IMR-90 (cell line): ENCODE measurements at regions not wholly inside any gene's neighbourhood (a gene's known extent, or its start where the extent isn't known, plus 50 kb on each side); places are given as distances from the start of the nearest gene placed in this dataset.

Source experiments
- ATAC-seq: fragments of 200-7000 bp; cut with Tn5 transposase; 2 replicates; pipeline ENCODE4 v1.9.1; 2020; ENCODE audit warnings: low read depth, mild to moderate bottlenecking, moderate library complexity
- BruUV-seq: library from RNA; stranded (reverse); fragments of 400-500 nt; replicated peaks from 2 replicates; lab custom pipeline; 2021; lab: Mats Ljungman, UMichigan
- CTCF ChIA-PET: fragments of 300-600 bp; formaldehyde crosslinking; extraction: SDS; loops from one replicate; lab custom pipeline; 2021; ENCODE audit warnings: antibody characterized with exemption; lab: Yijun Ruan, JAX
- POLR2A ChIA-PET: fragments of 300-600 bp; sonication (Branson Sonifier 250); formaldehyde crosslinking; loops from one replicate; lab custom pipeline; 2022; ENCODE audit warnings: antibody characterized with exemption; ENCODE audit not compliant: unreplicated experiment; lab: Charles Lee
- DNase-seq: peaks from one replicate; pipeline ENCODE4 v3.0.0; 2013
- H2AFZ ChIP-seq: replicated peaks from 2 replicates; pipeline ENCODE3; 2013; ENCODE audit warnings: low read length, mild to moderate bottlenecking; ENCODE audit not compliant: poor library complexity
- H2AK5ac ChIP-seq: 2 replicates; pipeline ENCODE4 v1.6.1; 2013; ENCODE audit warnings: low read depth, low read length, inconsistent platforms
- H2AK9ac ChIP-seq: replicated peaks from 2 replicates; pipeline ENCODE3; 2013; ENCODE audit warnings: mild to moderate bottlenecking, low read depth, low read length, moderate library complexity; ENCODE audit not compliant: poor library complexity
- H2BK120ac ChIP-seq: 2 replicates; pipeline ENCODE4 v1.6.1; 2013; ENCODE audit warnings: low read depth, low read length, inconsistent platforms
- H2BK15ac ChIP-seq: 3 replicates; pipeline ENCODE4 v1.6.1; 2013; ENCODE audit warnings: low read depth, low read length, inconsistent platforms
- H2BK20ac ChIP-seq: 2 replicates; pipeline ENCODE4 v1.6.1; 2013; ENCODE audit warnings: low read depth, mild to moderate bottlenecking, inconsistent platforms, low read length, moderate library complexity
- H2BK5ac ChIP-seq: 2 replicates; pipeline ENCODE4 v1.6.1; 2013; ENCODE audit warnings: mild to moderate bottlenecking, low read depth, low read length, inconsistent platforms; ENCODE audit not compliant: poor library complexity, severe bottlenecking
- H3K14ac ChIP-seq: replicated peaks from 2 replicates; pipeline ENCODE4 v1.6.1; 2013; ENCODE audit warnings: low read depth, low read length, inconsistent platforms
- H3K18ac ChIP-seq: 2 replicates; pipeline ENCODE4 v1.6.1; 2013; ENCODE audit warnings: low read depth, low read length, control low read depth
- H3K23ac ChIP-seq: 2 replicates; pipeline ENCODE4 v1.6.1; 2013; ENCODE audit warnings: low read depth, low read length, inconsistent platforms
- H3K27ac ChIP-seq: 2 replicates; pipeline ENCODE4 v1.5.1; 2013; ENCODE audit warnings: mild to moderate bottlenecking, control low read depth, low read length; ENCODE audit not compliant: insufficient read depth
- H3K27me3 ChIP-seq: 2 replicates; pipeline ENCODE4 v1.6.1; 2013; ENCODE audit warnings: low read length; ENCODE audit not compliant: control insufficient read depth, insufficient read depth
- H3K36me3 ChIP-seq: 2 replicates; pipeline ENCODE4 v1.6.1; 2013; ENCODE audit warnings: low read length, mixed read lengths; ENCODE audit not compliant: control insufficient read depth, insufficient read depth
- H3K4ac ChIP-seq: 2 replicates; pipeline ENCODE4 v1.6.1; 2013; ENCODE audit warnings: low read depth, low read length, inconsistent platforms
- H3K4me1 ChIP-seq: 2 replicates; pipeline ENCODE4 v1.6.1; 2013; ENCODE audit warnings: low read length, mixed read lengths; ENCODE audit not compliant: control insufficient read depth, insufficient read depth
- H3K4me2 ChIP-seq: 2 replicates; pipeline ENCODE4 v1.6.1; 2013; ENCODE audit warnings: low read depth, mild to moderate bottlenecking, control low read depth, low read length, moderate library complexity
- H3K4me3 ChIP-seq: 2 replicates; pipeline ENCODE4 v1.5.1; 2013; ENCODE audit warnings: low read depth, mild to moderate bottlenecking, control low read depth, low read length, moderate library complexity; ENCODE audit not compliant: insufficient read depth
- H3K56ac ChIP-seq: 2 replicates; pipeline ENCODE4 v1.6.1; 2013; ENCODE audit warnings: low read length, inconsistent platforms; ENCODE audit not compliant: insufficient read depth; ENCODE audit errors: extremely low read depth
- H3K79me1 ChIP-seq, 2 experiments: 2 replicates each; pipeline ENCODE4 v1.6.1; 2013; ENCODE audit warnings: low read length in 2 of 2, inconsistent platforms in 1 of 2, low read depth in 1 of 2
- H3K9ac ChIP-seq: 2 replicates; pipeline ENCODE4 v1.6.1; 2013; ENCODE audit warnings: low read depth, low read length, control low read depth
- H3K9me1 ChIP-seq: 2 replicates; pipeline ENCODE4 v1.6.1; 2013; ENCODE audit warnings: low read length, inconsistent platforms; ENCODE audit not compliant: insufficient read depth
- H3K9me3 ChIP-seq: 2 replicates; pipeline ENCODE4 v1.6.1; 2013; ENCODE audit warnings: low read length; ENCODE audit not compliant: control insufficient read depth, insufficient read depth
- H4K20me1 ChIP-seq: 2 replicates; pipeline ENCODE4 v1.6.1; 2013; ENCODE audit warnings: low read length, inconsistent platforms; ENCODE audit not compliant: insufficient read depth
- H4K5ac ChIP-seq: 2 replicates; pipeline ENCODE4 v1.6.1; 2013; ENCODE audit warnings: mild to moderate bottlenecking, low read depth, low read length, control low read depth
- H4K8ac ChIP-seq, 2 experiments: 2 replicates each; pipeline ENCODE4 v1.6.1; 2013; ENCODE audit warnings: low read depth in 2 of 2, low read length in 2 of 2, control low read depth in 1 of 2, inconsistent platforms in 1 of 2
- H4K91ac ChIP-seq: 2 replicates; pipeline ENCODE4 v1.6.1; 2013; ENCODE audit warnings: low read depth, low read length, inconsistent platforms; ENCODE audit not compliant: insufficient read depth
- BHLHE40 ChIP-seq: fragments of 150-350 bp; IDR thresholded peaks from 2 replicates; pipeline ENCODE4 v1.6.1; 2016; ENCODE audit warnings: mild to moderate bottlenecking, low read depth, low read length
- CEBPB ChIP-seq: IDR thresholded peaks from 2 replicates; pipeline ENCODE4 v1.6.1; 2012; ENCODE audit warnings: low read depth, low read length, improper control_type of control experiment
- CHD1 ChIP-seq: IDR thresholded peaks from 2 replicates; pipeline ENCODE4 v1.6.1; 2012; ENCODE audit warnings: low read depth, low read length, improper control_type of control experiment
- CTCF ChIP-seq: conservative IDR thresholded peaks from 2 replicates; pipeline ENCODE4 v1.5.1; 2012; ENCODE audit warnings: mild to moderate bottlenecking, low read depth, low read length, improper control_type of control experiment
- ELK1 ChIP-seq: fragments of 150-350 bp; IDR thresholded peaks from 2 replicates; pipeline ENCODE4 v1.6.1; 2016; ENCODE audit warnings: low read depth, mild to moderate bottlenecking, low read length, moderate library complexity, borderline replicate concordance
- FOS ChIP-seq: fragments of 150-350 bp; IDR thresholded peaks from 2 replicates; pipeline ENCODE4 v1.6.1; 2016; ENCODE audit warnings: low read depth, low read length
- MAFK ChIP-seq: IDR thresholded peaks from 2 replicates; pipeline ENCODE4 v1.6.1; 2012; ENCODE audit warnings: low read depth, low read length, improper control_type of control experiment
- MAZ ChIP-seq: IDR thresholded peaks from 2 replicates; pipeline ENCODE4 v1.6.1; 2012; ENCODE audit warnings: low read depth, mild to moderate bottlenecking, low read length, improper control_type of control experiment, moderate library complexity, borderline replicate concordance
- MXI1 ChIP-seq: IDR thresholded peaks from 2 replicates; pipeline ENCODE4 v1.6.1; 2012; ENCODE audit warnings: low read depth, mild to moderate bottlenecking, low read length, moderate library complexity, borderline replicate concordance
- NFE2L2 ChIP-seq: fragments of 150-350 bp; IDR thresholded peaks from 2 replicates; pipeline ENCODE4 v1.6.1; 2016; ENCODE audit warnings: low read depth, mild to moderate bottlenecking, low read length
- POLR2A ChIP-seq: IDR thresholded peaks from 2 replicates; pipeline ENCODE4 v1.6.1; 2012; ENCODE audit warnings: mild to moderate bottlenecking, low read depth, low read length
- RAD21 ChIP-seq: IDR thresholded peaks from 2 replicates; pipeline ENCODE4 v1.6.1; 2012; ENCODE audit warnings: low read length, improper control_type of control experiment
- RCOR1 ChIP-seq: IDR thresholded peaks from 2 replicates; pipeline ENCODE4 v1.6.1; 2012; ENCODE audit warnings: mild to moderate bottlenecking, low read length, improper control_type of control experiment; ENCODE audit not compliant: insufficient replicate concordance
- RFX5 ChIP-seq: IDR thresholded peaks from 2 replicates; pipeline ENCODE4 v1.8.0; 2012; ENCODE audit warnings: low read depth, mild to moderate bottlenecking, low read length, moderate library complexity
- SMC3 ChIP-seq: fragments of 150-350 bp; IDR thresholded peaks from 2 replicates; pipeline ENCODE4 v1.6.1; 2016; ENCODE audit warnings: low read depth, mild to moderate bottlenecking, antibody characterized with exemption, low read length, moderate library complexity
- WGBS, 2 experiments: methylation state at CpG; one replicate each; pipeline versions ENCODE4 v1.1.5 to v1.1.7; 2013; ENCODE audit warnings: missing lambda C conversion rate in 2 of 2; ENCODE audit not compliant: insufficient read length in 1 of 2; ENCODE audit errors: extremely low coverage in 2 of 2; 5-methylcytosine and 5-hydroxymethylcytosine counted together
- dilution Hi-C: fragments of 300-500 bp; cut with HindIII; formaldehyde crosslinking; loops from one replicate; pipeline ENCODE4 v1.14.3; 2018; ENCODE audit warnings: low sequenced_read_pairs; ENCODE audit not compliant: unreplicated experiment
- in situ Hi-C: fragments of 300-500 bp; cut with MboI; formaldehyde crosslinking; loops from 3 replicates; pipeline ENCODE4 v1.14.3; 2019; ENCODE audit warnings: low sequenced_read_pairs, inconsistent platforms, mixed read lengths
- intact Hi-C: fragments of 100-400 bp; cut with micrococcal nuclease; formaldehyde crosslinking; loops from 2 replicates; pipeline ENCODE4 v1.10.0; 2022
- TF ChIP-seq, protein P1 (sequence below): fragments of 150-350 bp; IDR thresholded peaks from 2 replicates; pipeline ENCODE4 v1.6.1; 2017; ENCODE audit warnings: mild to moderate bottlenecking, antibody characterized with exemption, low read length, low read depth

DNA sequence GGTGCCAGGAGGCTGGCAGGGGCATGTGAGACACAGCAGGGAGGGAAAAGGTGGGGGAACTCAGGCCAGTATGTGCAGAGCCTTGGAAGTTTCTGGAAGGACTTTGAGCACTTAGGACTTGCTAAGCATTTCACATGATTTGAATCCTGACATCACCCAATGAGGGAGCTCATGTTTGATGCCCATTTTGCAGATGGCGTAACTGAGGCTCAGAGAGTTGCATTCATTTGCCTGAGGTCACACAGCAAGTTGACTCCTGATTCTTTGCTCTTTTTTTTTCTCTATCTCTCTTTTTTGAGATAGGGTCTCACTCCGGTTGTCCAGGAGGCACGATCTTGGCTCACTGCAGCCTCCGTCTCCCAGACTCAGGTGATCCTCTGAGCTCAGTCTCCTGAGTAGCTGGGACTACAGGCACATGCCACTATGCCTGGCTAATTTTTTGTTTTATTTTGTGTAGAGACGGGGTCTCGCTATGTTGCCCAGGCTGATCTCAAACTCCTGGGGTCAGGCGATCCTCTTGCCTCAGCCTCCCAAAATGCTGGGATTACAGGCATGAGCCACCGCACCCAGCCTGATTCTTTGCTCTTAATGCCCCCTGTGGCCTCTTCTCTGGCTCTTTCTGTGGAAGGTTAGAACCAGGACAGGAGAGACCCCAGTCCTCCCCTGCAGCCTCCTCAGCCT is 246.1 kb downstream of the RBM19 start:
- Histone ChIP-seq H4K20me1 (no peaks in the 10 kb centered on the region), H3K9me3 (no peaks in the 10 kb centered on the region), H2AK9ac (no peak overlapping the region), H2BK15ac (no peak overlapping the region), H2BK20ac (no peak overlapping the region), H2BK5ac (no peak overlapping the region), H3K9ac (no peak overlapping the region), H3K4me1 (no peaks in the 10 kb centered on the region), H2BK120ac (no peak overlapping the region), H4K5ac (no peak overlapping the region), H3K23ac (no peak overlapping the region), H2AK5ac (no peak overlapping the region), H3K4me2 (no peak overlapping the region), H3K27ac (no peak overlapping the region), H3K36me3 (no peaks in the 10 kb centered on the region), H3K56ac (no peak overlapping the region), H4K91ac (no peak overlapping the region), H3K9me1 (no peaks in the 10 kb centered on the region), H2AFZ (peak overlapping the region; percentile 43), H3K79me1 (no peaks in the 10 kb centered on the region), H3K14ac (no peak overlapping the region), H3K27me3 (no peaks in the 10 kb centered on the region; the same call in 1 of the 2 replicates), H3K4me3 (no peak overlapping the region), H4K8ac (no peak overlapping the region), H3K18ac (no peak overlapping the region), H3K4ac (no peak overlapping the region)
- BruUV-seq = no TSS peak
- CTCF ChIA-PET = interaction anchor here (0.9 kb wide), 1 partner anchor 8 kb away, joined by 3 read pairs; no protein-coding TSS in a partner anchor
- TF ChIP-seq RFX5 (no peak), SMC3 (no peak), MXI1 (no peak), CTCF (no peak), NFE2L2 (no peak), CHD1 (no peak), MAFK (no peak), CEBPB (no peak), POLR2A (no peak), ELK1 (no peak), MAZ (no peak), FOS (no peak), RAD21 (no peak), BHLHE40 (no peak), RCOR1 (no peak)
- TF ChIP-seq, protein P1, sequence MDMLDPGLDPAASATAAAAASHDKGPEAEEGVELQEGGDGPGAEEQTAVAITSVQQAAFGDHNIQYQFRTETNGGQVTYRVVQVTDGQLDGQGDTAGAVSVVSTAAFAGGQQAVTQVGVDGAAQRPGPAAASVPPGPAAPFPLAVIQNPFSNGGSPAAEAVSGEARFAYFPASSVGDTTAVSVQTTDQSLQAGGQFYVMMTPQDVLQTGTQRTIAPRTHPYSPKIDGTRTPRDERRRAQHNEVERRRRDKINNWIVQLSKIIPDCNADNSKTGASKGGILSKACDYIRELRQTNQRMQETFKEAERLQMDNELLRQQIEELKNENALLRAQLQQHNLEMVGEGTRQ = no peak
- dilution Hi-C loops (no loop called here), in situ Hi-C loops (no loop called here), intact Hi-C loops (no loop called here)
- POLR2A ChIA-PET = no interaction called here
- DNase-seq = no peak
- no peak for ATAC-seq
- 50% methylated on average over 1 of the region's 8 CpGs; no CpG with 5 or more reads in 1 of the 2 experiments for WGBS, 2 experiments
